ENCODE measurements at regions not wholly inside any gene's neighbourhood (a gene's known extent, or its start where the extent isn't known, plus 50 kb on each side); places are given as distances from the start of the nearest gene placed in this dataset.

- Mint-ChIP-seq H3K4me1 (no peaks in the 10 kb centered on the region), H3K27ac (no peak overlapping the region), H3K36me3 (no peaks in the 10 kb centered on the region), H3K4me3 (no peak overlapping the region), H3K27me3 (no peaks in the 10 kb centered on the region), H3K9me3 (no peaks in the 10 kb centered on the region)
- ATAC-seq (ENCODE audit: low read depth), result no peak
- no peak for DNase-seq (ENCODE audit: low spot score in 2 of 2)
These were observed 167.9 kb upstream of the FOXN2 start for GRCh38 chr2:48146552-48146951.

GRCh38 chr2:48147719-48148118 is 166.8 kb upstream of the FOXN2 start:
- Mint-ChIP-seq H3K27ac (no peak overlapping the region), H3K4me3 (no peak overlapping the region), H3K4me1 (no peaks in the 10 kb centered on the region), H3K36me3 (no peaks in the 10 kb centered on the region), H3K9me3 (no peaks in the 10 kb centered on the region), H3K27me3 (no peaks in the 10 kb centered on the region)
- DNase-seq (ENCODE audit: low spot score in 2 of 2) (no peak), ATAC-seq (ENCODE audit: low read depth) (no peak)

- Mint-ChIP-seq H3K27ac (no peak overlapping the region), H3K9me3 (no peaks in the 10 kb centered on the region), H3K27me3 (no peaks in the 10 kb centered on the region), H3K36me3 (no peaks in the 10 kb centered on the region), H3K4me1 (no peaks in the 10 kb centered on the region), H3K4me3 (no peak overlapping the region)
- ATAC-seq (ENCODE audit: low read depth), result no peak
- DNase-seq (ENCODE audit: low spot score in 2 of 2), result no peak
These were observed 165.5 kb upstream of the FOXN2 start for GRCh38 chr2:48148841-48149430.

- no peak for ATAC-seq (ENCODE audit: low read depth)
- Mint-ChIP-seq H3K9me3 (peaks cover 16% of the 10 kb centered on the region), H3K36me3 (peaks cover 10% of the 10 kb centered on the region), H3K4me1 (no peaks in the 10 kb centered on the region), H3K27ac (no peak overlapping the region), H3K27me3 (peaks cover 6% of the 10 kb centered on the region), H3K4me3 (no peak overlapping the region)
- no peak for DNase-seq (ENCODE audit: low spot score in 2 of 2)
These were observed 157.3 kb upstream of the FOXN2 start for GRCh38 chr2:48157150-48157549.

GRCh38 chr2:48161628-48162027 is 152.9 kb upstream of the FOXN2 start:
- Mint-ChIP-seq H3K4me1 (no peaks in the 10 kb centered on the region), H3K27me3 (peaks cover 2% of the 10 kb centered on the region), H3K27ac (no peak overlapping the region), H3K36me3 (peaks cover 9% of the 10 kb centered on the region), H3K9me3 (peaks cover 16% of the 10 kb centered on the region), H3K4me3 (no peak overlapping the region)
- ATAC-seq (ENCODE audit: low read depth) (no peak), DNase-seq (ENCODE audit: low spot score in 2 of 2) (no peak)

- ATAC-seq (ENCODE audit: low read depth) (no peak), DNase-seq (ENCODE audit: low spot score in 2 of 2) (no peak)
These were observed 151.7 kb upstream of the FOXN2 start for GRCh38 chr2:48162742-48163141.

GRCh38 chr2:48165070-48165753 is 149.3 kb upstream of the FOXN2 start:
- H3K9me3 Mint-ChIP-seq, result peaks cover 9% of the 10 kb centered on the region
- no peak overlapping the region for H3K27ac Mint-ChIP-seq
- DNase-seq (ENCODE audit: low spot score in 2 of 2) (no peak), ATAC-seq (ENCODE audit: low read depth) (no peak)
- peaks cover 1% of the 10 kb centered on the region for H3K36me3 Mint-ChIP-seq
- peaks cover 2% of the 10 kb centered on the region for H3K27me3 Mint-ChIP-seq
- H3K4me3 Mint-ChIP-seq, result no peak overlapping the region
- H3K4me1 Mint-ChIP-seq, result no peaks in the 10 kb centered on the region

More at GRCh38 chr2:48162742-48163141, 151.7 kb upstream of the FOXN2 start:
- Mint-ChIP-seq H3K27ac (no peak overlapping the region), H3K4me1 (no peaks in the 10 kb centered on the region), H3K4me3 (no peak overlapping the region), H3K27me3 (peaks cover 2% of the 10 kb centered on the region), H3K9me3 (peaks cover 18% of the 10 kb centered on the region), H3K36me3 (peaks cover 6% of the 10 kb centered on the region)

GRCh38 chr2:48169141-48169592 is 145.3 kb upstream of the FOXN2 start:
- Mint-ChIP-seq H3K4me1 (no peaks in the 10 kb centered on the region), H3K36me3 (peaks cover 1% of the 10 kb centered on the region), H3K4me3 (no peak overlapping the region), H3K9me3 (peaks cover 7% of the 10 kb centered on the region), H3K27ac (no peak overlapping the region), H3K27me3 (peaks cover 2% of the 10 kb centered on the region)
- ATAC-seq (ENCODE audit: low read depth) (no peak), DNase-seq (ENCODE audit: low spot score in 2 of 2) (no peak)

GRCh38 chr2:48170281-48170680 is 144.2 kb upstream of the FOXN2 start:
- Mint-ChIP-seq H3K9me3 (peaks cover 7% of the 10 kb centered on the region), H3K4me1 (no peaks in the 10 kb centered on the region), H3K27ac (no peak overlapping the region), H3K4me3 (no peak overlapping the region), H3K36me3 (peaks cover 1% of the 10 kb centered on the region), H3K27me3 (peaks cover 2% of the 10 kb centered on the region)
- no peak for ATAC-seq (ENCODE audit: low read depth)
- no peak for DNase-seq (ENCODE audit: low spot score in 2 of 2)

GRCh38 chr2:48173141-48173540 is 141.3 kb upstream of the FOXN2 start:
- Mint-ChIP-seq H3K4me3 (no peak overlapping the region), H3K4me1 (no peaks in the 10 kb centered on the region), H3K27ac (no peak overlapping the region), H3K9me3 (peaks cover 5% of the 10 kb centered on the region), H3K27me3 (peaks cover 2% of the 10 kb centered on the region), H3K36me3 (no peaks in the 10 kb centered on the region)
- ATAC-seq (ENCODE audit: low read depth) (no peak), DNase-seq (ENCODE audit: low spot score in 2 of 2) (no peak)

- Mint-ChIP-seq H3K27ac (no peak overlapping the region), H3K36me3 (no peaks in the 10 kb centered on the region), H3K27me3 (peaks cover 2% of the 10 kb centered on the region), H3K4me3 (no peak overlapping the region), H3K4me1 (no peaks in the 10 kb centered on the region), H3K9me3 (peaks cover 6% of the 10 kb centered on the region)
- DNase-seq (ENCODE audit: low spot score in 2 of 2), result no peak
- ATAC-seq (ENCODE audit: low read depth), result no peak
These were observed 140.0 kb upstream of the FOXN2 start for GRCh38 chr2:48174503-48174902.

GRCh38 chr2:48175254-48175653 is 139.2 kb upstream of the FOXN2 start:
- Mint-ChIP-seq H3K27me3 (peaks cover 2% of the 10 kb centered on the region), H3K4me3 (no peak overlapping the region), H3K27ac (no peak overlapping the region), H3K4me1 (no peaks in the 10 kb centered on the region), H3K36me3 (no peaks in the 10 kb centered on the region), H3K9me3 (peaks cover 6% of the 10 kb centered on the region)
- ATAC-seq (ENCODE audit: low read depth) (no peak), DNase-seq (ENCODE audit: low spot score in 2 of 2) (no peak)

- Mint-ChIP-seq H3K4me3 (no peak overlapping the region), H3K36me3 (no peaks in the 10 kb centered on the region), H3K4me1 (no peaks in the 10 kb centered on the region), H3K27me3 (peaks cover 2% of the 10 kb centered on the region), H3K27ac (no peak overlapping the region), H3K9me3 (peaks cover 6% of the 10 kb centered on the region)
- ATAC-seq (ENCODE audit: low read depth) (no peak), DNase-seq (ENCODE audit: low spot score in 2 of 2) (no peak)
These were observed 138.8 kb upstream of the FOXN2 start for GRCh38 chr2:48175656-48176055.

GRCh38 chr2:48176876-48177275 is 137.6 kb upstream of the FOXN2 start:
- H3K9me3 Mint-ChIP-seq, result peaks cover 6% of the 10 kb centered on the region
- no peaks in the 10 kb centered on the region for H3K27me3 Mint-ChIP-seq
- no peaks in the 10 kb centered on the region for H3K36me3 Mint-ChIP-seq
- ATAC-seq (ENCODE audit: low read depth) (no peak), DNase-seq (ENCODE audit: low spot score in 2 of 2) (no peak)
- H3K27ac Mint-ChIP-seq, result no peak overlapping the region
- H3K4me1 Mint-ChIP-seq, result no peaks in the 10 kb centered on the region
- H3K4me3 Mint-ChIP-seq, result no peak overlapping the region

- Mint-ChIP-seq H3K27me3 (peaks cover 1% of the 10 kb centered on the region), H3K4me3 (no peak overlapping the region), H3K9me3 (peaks cover 6% of the 10 kb centered on the region), H3K4me1 (no peaks in the 10 kb centered on the region), H3K36me3 (peaks cover 2% of the 10 kb centered on the region), H3K27ac (no peak overlapping the region)
- no peak for ATAC-seq (ENCODE audit: low read depth)
- DNase-seq (ENCODE audit: low spot score in 2 of 2), result no peak
These were observed 135.9 kb upstream of the FOXN2 start for GRCh38 chr2:48178611-48179010.

Measured in memory B cell (primary cell).